BLaER1 treated with 17β-estradiol and CSF1 and Interleukin-3, amounts not matched to agents 10 nM and 100 nM (cell line): ENCODE measurements at regions not wholly inside any gene's neighbourhood (a gene's known extent, or its start where the extent isn't known, plus 50 kb on each side); places are given as distances from the start of the nearest gene placed in this dataset.

Experiments
- H3K27ac ChIP-seq, 11 experiments: shearing (Covaris generic); formaldehyde crosslinking; 2 replicates each; pipeline ENCODE4 v1.8.1; 2022
- H3K27me3 ChIP-seq, 11 experiments: shearing (Covaris generic); formaldehyde crosslinking; 2 replicates each; pipeline ENCODE4 v1.8.1; 2022
- H3K36me3 ChIP-seq, 11 experiments: shearing (Covaris generic); formaldehyde crosslinking; 2 replicates each; pipeline ENCODE4 v1.8.1; 2022
- H3K4me1 ChIP-seq, 10 experiments: shearing (Covaris generic); formaldehyde crosslinking; 2 replicates each; pipeline ENCODE4 v1.8.1; 2022
- H3K4me2 ChIP-seq, 11 experiments: shearing (Covaris generic); formaldehyde crosslinking; 2 replicates each; pipeline ENCODE4 v1.8.1; 2022
- H3K4me3 ChIP-seq, 10 experiments: shearing (Covaris generic); formaldehyde crosslinking; 2 replicates each; pipeline ENCODE4 v1.8.1; 2022
- H3K9ac ChIP-seq, 11 experiments: shearing (Covaris generic); formaldehyde crosslinking; 2 replicates each; pipeline ENCODE4 v1.8.1; 2022
- H3K9me3 ChIP-seq, 11 experiments: shearing (Covaris generic); formaldehyde crosslinking; replicated peaks in 1 of 11; 2 replicates each; pipeline ENCODE4 v1.8.1; 2022
- H4K20me1 ChIP-seq, 11 experiments: shearing (Covaris generic); formaldehyde crosslinking; 2 replicates each; pipeline ENCODE4 v1.8.1; 2022
- Cebpa-rat ChIP-seq, 11 experiments: shearing (Covaris generic); IDR thresholded peaks; 2 replicates each; pipeline ENCODE4 v1.8.1; 2022

- H3K4me1 ChIP-seq, result peaks cover 3 to 9% (median 6%) of the 10 kb centered on the region in 10 experiments; a peak in 9 of 20 replicates
- H3K9ac ChIP-seq, result no peak overlapping the region
- no peak overlapping the region for H3K4me3 ChIP-seq
- TF ChIP-seq Cebpa-rat (IDR thresholded peaks at IDR 0.05), result no peak
- H3K9me3 ChIP-seq, result peaks cover 0 to 29% (median 16%) of the 10 kb centered on the region in 11 experiments; a peak in 18 of 22 replicates
- no peaks in the 10 kb centered on the region for H4K20me1 ChIP-seq
- H3K27me3 ChIP-seq, result no peaks in the 10 kb centered on the region
- no peak overlapping the region for H3K27ac ChIP-seq
- no peaks in the 10 kb centered on the region for H3K36me3 ChIP-seq
- no peak overlapping the region for H3K4me2 ChIP-seq
Measured at GRCh38 chr1:63723602-63724001, 50.2 kb upstream of the ROR1 start.
